Skeletal muscle satellite cell (primary cell): ENCODE measurements at regions not wholly inside any gene's neighbourhood (a gene's known extent, or its start where the extent isn't known, plus 50 kb on each side); places are given as distances from the start of the nearest gene placed in this dataset.
"Not testable (repeated sequence)": the region's sequence is repeated elsewhere in the genome, so short reads cannot be mapped to it uniquely, and the experiment has no call there.

Experiments
- H3K27me3 ChIP-seq: 2 replicates; pipeline ENCODE4 v1.7.0; 2013; ENCODE audit warnings: low read length; ENCODE audit not compliant: control insufficient read depth, insufficient read depth
- H3K36me3 ChIP-seq: 2 replicates; pipeline ENCODE4 v1.7.0; 2013; ENCODE audit warnings: mild to moderate bottlenecking, control low read depth, low read length; ENCODE audit not compliant: insufficient read depth
- H3K4me1 ChIP-seq: 2 replicates; pipeline ENCODE4 v1.7.0; 2013; ENCODE audit warnings: low read length; ENCODE audit not compliant: control insufficient read depth, insufficient read depth
- H3K4me2 ChIP-seq: 2 replicates; pipeline ENCODE4 v1.7.0; 2013; ENCODE audit warnings: mild to moderate bottlenecking, low read length
- H3K4me3 ChIP-seq: 2 replicates; pipeline ENCODE4 v1.7.0; 2013; ENCODE audit warnings: low read length
- H3K9ac ChIP-seq: 2 replicates; pipeline ENCODE4 v1.7.0; 2013; ENCODE audit warnings: mild to moderate bottlenecking, low read depth, low read length, moderate library complexity
- H3K9me3 ChIP-seq: replicated peaks from 2 replicates; pipeline ENCODE4 v1.7.0; 2013; ENCODE audit warnings: mild to moderate bottlenecking, control low read depth, low read length

- Histone ChIP-seq H3K4me2 (no peak overlapping the region), H3K4me3 (no peak overlapping the region), H3K4me1 (no peaks in the 10 kb centered on the region), H3K27me3 (no peaks in the 10 kb centered on the region), H3K9ac (no peak overlapping the region), H3K36me3 (no peaks in the 10 kb centered on the region), H3K9me3 (no peaks in the 10 kb centered on the region)
Measured at GRCh38 chr18:40179729-40180461, 1775.1 kb upstream of the PIK3C3 start.

- H3K4me3 ChIP-seq = no peak overlapping the region
- H3K27me3 ChIP-seq = no peaks in the 10 kb centered on the region
- H3K36me3 ChIP-seq = no peaks in the 10 kb centered on the region
- H3K4me1 ChIP-seq = no peaks in the 10 kb centered on the region
- no peak overlapping the region for H3K9ac ChIP-seq
- no peak overlapping the region for H3K4me2 ChIP-seq
- no peaks in the 10 kb centered on the region for H3K9me3 ChIP-seq
Measured at GRCh38 chr18:40168026-40168425, 1787.0 kb upstream of the PIK3C3 start.

- Histone ChIP-seq H3K27me3 (no peaks in the 10 kb centered on the region), H3K4me2 (no peak overlapping the region), H3K9ac (no peak overlapping the region), H3K36me3 (no peaks in the 10 kb centered on the region), H3K4me1 (peaks cover 4% of the 10 kb centered on the region), H3K9me3 (no peaks in the 10 kb centered on the region), H3K4me3 (no peak overlapping the region)
Measured at GRCh38 chr18:40163254-40163653, 1791.8 kb upstream of the PIK3C3 start.

- peaks cover 4% of the 10 kb centered on the region for H3K4me1 ChIP-seq
- no peaks in the 10 kb centered on the region for H3K27me3 ChIP-seq
- H3K4me2 ChIP-seq = no peak overlapping the region
- no peaks in the 10 kb centered on the region for H3K9me3 ChIP-seq
- no peak overlapping the region for H3K4me3 ChIP-seq
- H3K9ac ChIP-seq = no peak overlapping the region
- no peaks in the 10 kb centered on the region for H3K36me3 ChIP-seq
Measured at GRCh38 chr18:40160361-40160760, 1794.7 kb upstream of the PIK3C3 start.

- Histone ChIP-seq H3K4me3 (no peak overlapping the region), H3K9me3 (no peaks in the 10 kb centered on the region), H3K27me3 (no peaks in the 10 kb centered on the region), H3K9ac (no peak overlapping the region), H3K4me1 (peaks cover 4% of the 10 kb centered on the region), H3K36me3 (no peaks in the 10 kb centered on the region), H3K4me2 (no peak overlapping the region)
Measured at GRCh38 chr18:40159141-40160017, 1795.7 kb upstream of the PIK3C3 start.

GRCh38 chr18:40157120-40157519 lies 1797.9 kb upstream of the PIK3C3 start:
- H3K36me3 ChIP-seq = no peaks in the 10 kb centered on the region
- no peaks in the 10 kb centered on the region for H3K27me3 ChIP-seq
- no peak overlapping the region for H3K4me2 ChIP-seq

GRCh38 chr18:40152859-40153258 lies 1802.2 kb upstream of the PIK3C3 start:
- H3K36me3 ChIP-seq = no peaks in the 10 kb centered on the region
- H3K27me3 ChIP-seq = no peaks in the 10 kb centered on the region
- H3K4me2 ChIP-seq = no peak overlapping the region
- no peaks in the 10 kb centered on the region for H3K9me3 ChIP-seq
- no peaks in the 10 kb centered on the region for H3K4me1 ChIP-seq
- no peak overlapping the region for H3K4me3 ChIP-seq
- no peak overlapping the region for H3K9ac ChIP-seq

More at GRCh38 chr18:40157120-40157519, 1797.9 kb upstream of the PIK3C3 start:
- peaks cover 4% of the 10 kb centered on the region for H3K4me1 ChIP-seq
- H3K4me3 ChIP-seq = no peak overlapping the region
- H3K9ac ChIP-seq = no peak overlapping the region
- no peaks in the 10 kb centered on the region for H3K9me3 ChIP-seq

- Histone ChIP-seq H3K4me2 (no peak overlapping the region), H3K9ac (no peak overlapping the region), H3K4me3 (no peak overlapping the region), H3K27me3 (no peaks in the 10 kb centered on the region), H3K4me1 (no peaks in the 10 kb centered on the region), H3K9me3 (no peaks in the 10 kb centered on the region), H3K36me3 (no peaks in the 10 kb centered on the region)
Measured at GRCh38 chr18:40148960-40149359, 1806.1 kb upstream of the PIK3C3 start.

- Histone ChIP-seq H3K4me2 (no peak overlapping the region), H3K9me3 (no peaks in the 10 kb centered on the region), H3K4me1 (no peaks in the 10 kb centered on the region), H3K36me3 (no peaks in the 10 kb centered on the region), H3K27me3 (no peaks in the 10 kb centered on the region), H3K9ac (no peak overlapping the region), H3K4me3 (no peak overlapping the region)
Measured at GRCh38 chr18:40133253-40133652, 1821.8 kb upstream of the PIK3C3 start.

GRCh38 chr18:40132438-40132837 lies 1822.6 kb upstream of the PIK3C3 start:
- not testable (repeated sequence) for H3K9me3 ChIP-seq, H3K4me2 ChIP-seq, H3K36me3 ChIP-seq, H3K4me3 ChIP-seq, H3K27me3 ChIP-seq, H3K9ac ChIP-seq, H3K4me1 ChIP-seq

- Histone ChIP-seq H3K4me2 (no peak overlapping the region), H3K4me1 (peaks cover 11% of the 10 kb centered on the region), H3K27me3 (no peaks in the 10 kb centered on the region), H3K9ac (no peak overlapping the region), H3K9me3 (no peaks in the 10 kb centered on the region), H3K4me3 (no peak overlapping the region), H3K36me3 (no peaks in the 10 kb centered on the region)
Measured at GRCh38 chr18:40124107-40124506, 1830.9 kb upstream of the PIK3C3 start.
